ENCODE measurements at regions not wholly inside any gene's neighbourhood (a gene's known extent, or its start where the extent isn't known, plus 50 kb on each side); places are given as distances from the start of the nearest gene placed in this dataset.

DNA sequence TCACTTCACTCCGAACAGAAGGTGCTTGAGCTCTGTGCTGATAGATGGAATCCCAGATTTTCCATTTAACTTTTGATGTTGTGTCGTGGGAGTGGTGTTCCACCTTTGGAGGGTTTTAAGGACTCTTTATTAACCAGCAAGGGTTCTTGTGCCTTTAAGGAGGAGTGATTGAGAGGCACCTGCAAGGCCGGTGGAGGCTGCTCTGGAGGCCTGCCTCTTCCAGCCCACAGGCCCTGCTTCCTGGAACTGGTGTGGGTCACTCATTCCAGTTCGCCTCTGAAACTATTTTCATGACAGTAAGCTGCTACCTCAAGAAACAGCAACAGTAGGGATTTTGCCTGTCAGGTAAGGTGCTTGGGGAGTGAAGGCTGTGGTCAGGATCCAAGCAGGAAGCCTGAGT is 58.8 kb upstream of the APCDD1L start:
- Histone ChIP-seq H3K4me1 (ENCODE audit: control insufficient read depth, insufficient read depth, low read length) (peaks cover 2% of the 10 kb centered on the region; the same call in 1 of the 2 replicates), H3K27ac (ENCODE audit: extremely low read depth, low read depth, low read length) (no peak overlapping the region), H3K36me3 (ENCODE audit: control insufficient read depth in 2 of 2, insufficient read depth in 1 of 2, low read length in 2 of 2) (no peaks in the 10 kb centered on the region), H3K9me3 (ENCODE audit: control insufficient read depth, insufficient read depth, low read depth, low read length) (no peaks in the 10 kb centered on the region), H3K4me3 (ENCODE audit: low read depth, low read length) (no peak overlapping the region)
- ChIA-PET CTCF (no interaction called here), POLR2A (no interaction called here)
- TF ChIP-seq PRDM10 (tag by site-specific recombination; IDR thresholded peaks at IDR 0.05) (no peak), ZNF140 (tag by site-specific recombination; IDR thresholded peaks at IDR 0.05) (no peak), ZNF549 (tag by site-specific recombination; IDR thresholded peaks at IDR 0.05) (no peak), ZNF146 (tag by site-specific recombination; IDR thresholded peaks at IDR 0.05) (no peak)
- TF ChIP-seq, protein P1, sequence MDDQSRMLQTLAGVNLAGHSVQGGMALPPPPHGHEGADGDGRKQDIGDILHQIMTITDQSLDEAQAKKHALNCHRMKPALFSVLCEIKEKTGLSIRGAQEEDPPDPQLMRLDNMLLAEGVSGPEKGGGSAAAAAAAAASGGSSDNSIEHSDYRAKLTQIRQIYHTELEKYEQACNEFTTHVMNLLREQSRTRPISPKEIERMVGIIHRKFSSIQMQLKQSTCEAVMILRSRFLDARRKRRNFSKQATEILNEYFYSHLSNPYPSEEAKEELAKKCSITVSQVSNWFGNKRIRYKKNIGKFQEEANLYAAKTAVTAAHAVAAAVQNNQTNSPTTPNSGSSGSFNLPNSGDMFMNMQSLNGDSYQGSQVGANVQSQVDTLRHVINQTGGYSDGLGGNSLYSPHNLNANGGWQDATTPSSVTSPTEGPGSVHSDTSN (CRISPR knock-in tag; IDR thresholded peaks at IDR 0.05): no peak

DNA sequence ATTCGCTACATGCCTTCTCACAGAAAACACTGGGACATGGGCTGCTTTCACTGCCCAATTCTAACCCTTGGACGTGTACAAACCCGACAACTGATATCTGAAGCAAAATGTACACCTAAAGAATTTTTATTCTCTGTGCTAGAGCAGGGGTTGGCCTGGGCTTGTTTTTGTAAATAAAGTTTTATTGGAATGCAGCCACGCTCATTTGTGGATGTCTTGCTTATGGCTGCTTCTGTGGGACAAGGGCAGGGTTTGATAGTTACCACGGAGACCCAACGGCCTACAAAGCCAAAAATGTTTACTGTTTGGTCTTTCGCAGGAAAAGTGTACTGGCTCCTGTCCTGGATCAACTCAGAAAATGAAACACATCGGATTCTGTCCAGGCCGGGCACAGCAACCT is 58.1 kb upstream of the APCDD1L start:
- no peaks in the 10 kb centered on the region for H3K36me3 ChIP-seq (ENCODE audit: control insufficient read depth in 2 of 2, insufficient read depth in 1 of 2, low read length in 2 of 2)
- CTCF ChIA-PET: no interaction called here
- no peaks in the 10 kb centered on the region for H3K9me3 ChIP-seq (ENCODE audit: control insufficient read depth, insufficient read depth, low read depth, low read length)
- H3K4me3 ChIP-seq (ENCODE audit: low read depth, low read length): no peak overlapping the region
- H3K4me1 ChIP-seq (ENCODE audit: control insufficient read depth, insufficient read depth, low read length): peaks cover 2% of the 10 kb centered on the region; the same call in 1 of the 2 replicates
- POLR2A ChIA-PET: no interaction called here
- H3K27ac ChIP-seq (ENCODE audit: extremely low read depth, low read depth, low read length): no peak overlapping the region
- TF ChIP-seq ZSCAN23 (tag by site-specific recombination; IDR thresholded peaks at IDR 0.05): no peak
- TF ChIP-seq, protein P2, sequence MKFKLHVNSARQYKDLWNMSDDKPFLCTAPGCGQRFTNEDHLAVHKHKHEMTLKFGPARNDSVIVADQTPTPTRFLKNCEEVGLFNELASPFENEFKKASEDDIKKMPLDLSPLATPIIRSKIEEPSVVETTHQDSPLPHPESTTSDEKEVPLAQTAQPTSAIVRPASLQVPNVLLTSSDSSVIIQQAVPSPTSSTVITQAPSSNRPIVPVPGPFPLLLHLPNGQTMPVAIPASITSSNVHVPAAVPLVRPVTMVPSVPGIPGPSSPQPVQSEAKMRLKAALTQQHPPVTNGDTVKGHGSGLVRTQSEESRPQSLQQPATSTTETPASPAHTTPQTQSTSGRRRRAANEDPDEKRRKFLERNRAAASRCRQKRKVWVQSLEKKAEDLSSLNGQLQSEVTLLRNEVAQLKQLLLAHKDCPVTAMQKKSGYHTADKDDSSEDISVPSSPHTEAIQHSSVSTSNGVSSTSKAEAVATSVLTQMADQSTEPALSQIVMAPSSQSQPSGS (tag by site-specific recombination; IDR thresholded peaks at IDR 0.05; ENCODE audit: low read depth): no peak
- no peak for TF ChIP-seq TCF7L2 (IDR thresholded peaks at IDR 0.05; ENCODE audit: borderline replicate concordance, low read depth, low read length)
- no peak for TF ChIP-seq ZNF148 (tag by site-specific recombination; IDR thresholded peaks at IDR 0.05; ENCODE audit: borderline replicate concordance)
- TF ChIP-seq, protein P3, sequence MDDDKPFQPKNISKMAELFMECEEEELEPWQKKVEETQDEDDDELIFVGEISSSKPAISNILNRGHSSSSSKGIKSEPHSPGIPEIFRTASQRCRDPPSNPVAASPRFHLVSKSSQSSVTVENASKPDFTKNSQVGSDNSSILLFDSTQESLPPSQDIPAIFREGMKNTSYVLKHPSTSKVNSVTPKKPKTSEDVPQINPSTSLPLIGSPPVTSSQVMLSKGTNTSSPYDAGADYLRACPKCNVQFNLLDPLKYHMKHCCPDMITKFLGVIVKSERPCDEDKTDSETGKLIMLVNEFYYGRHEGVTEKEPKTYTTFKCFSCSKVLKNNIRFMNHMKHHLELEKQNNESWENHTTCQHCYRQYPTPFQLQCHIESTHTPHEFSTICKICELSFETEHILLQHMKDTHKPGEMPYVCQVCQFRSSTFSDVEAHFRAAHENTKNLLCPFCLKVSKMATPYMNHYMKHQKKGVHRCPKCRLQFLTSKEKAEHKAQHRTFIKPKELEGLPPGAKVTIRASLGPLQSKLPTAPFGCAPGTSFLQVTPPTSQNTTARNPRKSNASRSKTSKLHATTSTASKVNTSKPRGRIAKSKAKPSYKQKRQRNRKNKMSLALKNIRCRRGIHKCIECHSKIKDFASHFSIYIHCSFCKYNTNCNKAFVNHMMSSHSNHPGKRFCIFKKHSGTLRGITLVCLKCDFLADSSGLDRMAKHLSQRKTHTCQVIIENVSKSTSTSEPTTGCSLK (tag by site-specific recombination; IDR thresholded peaks at IDR 0.05): no peak
- TF ChIP-seq ZBTB21 (tag by site-specific recombination; IDR thresholded peaks at IDR 0.05): no peak
- no peak for TF ChIP-seq PATZ1 (tag by site-specific recombination; IDR thresholded peaks at IDR 0.05)
- no peak for TF ChIP-seq ZNF544 (tag by site-specific recombination; IDR thresholded peaks at IDR 0.05)
- TF ChIP-seq ZBTB11 (tag by site-specific recombination; conservative IDR thresholded peaks at IDR 0.05; ENCODE audit: low read depth): no peak
- no peak for TF ChIP-seq SCRT1 (tag by site-specific recombination; IDR thresholded peaks at IDR 0.05; ENCODE audit: borderline replicate concordance)
- no peak for TF ChIP-seq ZNF266 (tag by site-specific recombination; IDR thresholded peaks at IDR 0.05; ENCODE audit: low read depth)
- TF ChIP-seq ZNF626 (tag by site-specific recombination; IDR thresholded peaks at IDR 0.05): no peak
- TF ChIP-seq ZNF366 (tag by site-specific recombination; conservative IDR thresholded peaks at IDR 0.05): no peak

All from HEK293 (cell line).